ENCODE measurements at regions not wholly inside any gene's neighbourhood (a gene's known extent, or its start where the extent isn't known, plus 50 kb on each side); places are given as distances from the start of the nearest gene placed in this dataset.
A peak's percentile ranks its signal among the peaks of the same experiment; 100 is the strongest.

DNA sequence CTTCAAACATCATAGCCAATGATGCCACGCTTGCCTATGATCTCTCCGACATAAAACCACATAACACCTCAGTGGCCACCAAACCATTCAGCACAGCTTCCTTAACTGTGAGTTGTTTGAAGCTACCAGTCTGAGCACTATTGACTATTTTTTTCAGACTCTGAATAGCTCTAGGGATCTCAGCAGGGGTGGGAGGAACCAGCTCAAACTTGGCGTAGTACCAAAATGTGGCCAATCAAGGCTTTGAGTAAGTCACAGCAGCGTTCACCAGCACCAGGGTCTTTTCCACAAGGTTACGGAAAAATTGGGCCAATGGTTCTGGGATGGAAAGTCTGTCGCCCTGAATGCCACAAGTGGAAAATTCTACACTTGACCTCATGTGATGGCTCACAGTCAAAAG, 70.6 kb downstream of the SMPDL3A start:
- whole genome bisulfite sequencing, 2 donors: 67 to 85% methylated on average over 6 of the region's 6 CpGs
- H3K4me1 ChIP-seq: no peaks in the 10 kb centered on the region
- no peak overlapping the region for H3K4me3 ChIP-seq
- no peaks in the 10 kb centered on the region for H3K36me3 ChIP-seq
- H3K9me3 ChIP-seq: no peaks in the 10 kb centered on the region
- H3K27me3 ChIP-seq: no peaks in the 10 kb centered on the region
- H3K27ac ChIP-seq: no peak overlapping the region
- no peak for DNase-seq (ENCODE audit: low spot score in 2 of 2)
- TF ChIP-seq POLR2A (IDR thresholded peaks at IDR 0.05) (no peak), EP300 (IDR thresholded peaks at IDR 0.05) (no peak)
- TF ChIP-seq, protein P1, sequence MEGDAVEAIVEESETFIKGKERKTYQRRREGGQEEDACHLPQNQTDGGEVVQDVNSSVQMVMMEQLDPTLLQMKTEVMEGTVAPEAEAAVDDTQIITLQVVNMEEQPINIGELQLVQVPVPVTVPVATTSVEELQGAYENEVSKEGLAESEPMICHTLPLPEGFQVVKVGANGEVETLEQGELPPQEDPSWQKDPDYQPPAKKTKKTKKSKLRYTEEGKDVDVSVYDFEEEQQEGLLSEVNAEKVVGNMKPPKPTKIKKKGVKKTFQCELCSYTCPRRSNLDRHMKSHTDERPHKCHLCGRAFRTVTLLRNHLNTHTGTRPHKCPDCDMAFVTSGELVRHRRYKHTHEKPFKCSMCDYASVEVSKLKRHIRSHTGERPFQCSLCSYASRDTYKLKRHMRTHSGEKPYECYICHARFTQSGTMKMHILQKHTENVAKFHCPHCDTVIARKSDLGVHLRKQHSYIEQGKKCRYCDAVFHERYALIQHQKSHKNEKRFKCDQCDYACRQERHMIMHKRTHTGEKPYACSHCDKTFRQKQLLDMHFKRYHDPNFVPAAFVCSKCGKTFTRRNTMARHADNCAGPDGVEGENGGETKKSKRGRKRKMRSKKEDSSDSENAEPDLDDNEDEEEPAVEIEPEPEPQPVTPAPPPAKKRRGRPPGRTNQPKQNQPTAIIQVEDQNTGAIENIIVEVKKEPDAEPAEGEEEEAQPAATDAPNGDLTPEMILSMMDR (IDR thresholded peaks at IDR 0.05): no peak

DNA sequence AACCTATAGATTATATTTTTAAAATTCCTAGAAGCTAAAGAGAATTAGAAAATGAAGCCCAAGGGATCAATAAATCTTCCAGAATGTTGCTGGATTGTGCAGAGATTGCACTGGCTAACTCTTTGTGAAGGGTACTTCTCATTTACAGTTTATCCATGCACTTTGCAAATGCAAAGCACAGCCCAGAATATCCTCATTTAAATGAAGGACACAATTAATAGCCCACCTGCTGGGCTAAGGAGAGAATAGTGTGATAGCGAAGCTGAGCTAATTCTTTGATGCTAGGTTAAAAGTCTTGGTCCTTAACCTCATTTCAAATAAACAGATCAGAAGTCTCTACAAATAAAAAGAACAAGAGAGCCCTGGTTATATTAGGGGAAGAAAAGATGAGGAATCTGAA, 72.5 kb downstream of the SMPDL3A start:
- no peak for TF ChIP-seq POLR2A (IDR thresholded peaks at IDR 0.05)
- TF ChIP-seq, protein P1 (IDR thresholded peaks at IDR 0.05): no peak
- no peak for TF ChIP-seq EP300 (IDR thresholded peaks at IDR 0.05)
- no peaks in the 10 kb centered on the region for H3K36me3 ChIP-seq
- no peak overlapping the region for H3K4me3 ChIP-seq
- no peak overlapping the region for H3K27ac ChIP-seq
- no peaks in the 10 kb centered on the region for H3K9me3 ChIP-seq
- no peak for DNase-seq (ENCODE audit: low spot score in 2 of 2)
- H3K4me1 ChIP-seq: no peaks in the 10 kb centered on the region
- no peaks in the 10 kb centered on the region for H3K27me3 ChIP-seq
- WGBS, 2 donors: 48 to 52% methylated on average over 1 of the region's 1 CpG

DNA sequence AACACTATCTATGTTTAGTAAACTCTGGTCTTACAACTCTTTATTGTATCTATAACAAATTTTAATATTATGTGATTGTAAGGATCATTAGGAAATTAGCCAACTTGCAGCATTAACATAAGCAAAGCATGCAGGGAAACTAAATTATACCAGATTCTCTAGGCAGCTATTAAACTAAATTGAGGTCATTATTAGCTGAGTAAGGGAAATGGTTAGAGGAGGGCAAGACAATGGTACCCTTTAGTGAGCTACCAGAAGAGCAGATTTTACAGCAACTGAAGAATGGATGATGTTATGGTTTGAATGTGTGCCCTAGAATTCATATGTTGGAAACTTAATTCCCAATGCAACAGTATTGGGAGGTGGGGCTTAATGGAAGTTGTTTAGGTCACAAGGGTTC, 79.1 kb downstream of the SMPDL3A start:
- Histone ChIP-seq H3K4me3 (no peak overlapping the region), H3K27ac (no peak overlapping the region), H3K4me1 (no peaks in the 10 kb centered on the region), H3K27me3 (no peaks in the 10 kb centered on the region), H3K9me3 (no peaks in the 10 kb centered on the region), H3K36me3 (no peaks in the 10 kb centered on the region)
- no peak for DNase-seq (ENCODE audit: low spot score in 2 of 2)
- TF ChIP-seq EP300 (IDR thresholded peaks at IDR 0.05): no peak
- TF ChIP-seq, protein P1 (IDR thresholded peaks at IDR 0.05): no peak
- no peak for TF ChIP-seq POLR2A (IDR thresholded peaks at IDR 0.05)

DNA sequence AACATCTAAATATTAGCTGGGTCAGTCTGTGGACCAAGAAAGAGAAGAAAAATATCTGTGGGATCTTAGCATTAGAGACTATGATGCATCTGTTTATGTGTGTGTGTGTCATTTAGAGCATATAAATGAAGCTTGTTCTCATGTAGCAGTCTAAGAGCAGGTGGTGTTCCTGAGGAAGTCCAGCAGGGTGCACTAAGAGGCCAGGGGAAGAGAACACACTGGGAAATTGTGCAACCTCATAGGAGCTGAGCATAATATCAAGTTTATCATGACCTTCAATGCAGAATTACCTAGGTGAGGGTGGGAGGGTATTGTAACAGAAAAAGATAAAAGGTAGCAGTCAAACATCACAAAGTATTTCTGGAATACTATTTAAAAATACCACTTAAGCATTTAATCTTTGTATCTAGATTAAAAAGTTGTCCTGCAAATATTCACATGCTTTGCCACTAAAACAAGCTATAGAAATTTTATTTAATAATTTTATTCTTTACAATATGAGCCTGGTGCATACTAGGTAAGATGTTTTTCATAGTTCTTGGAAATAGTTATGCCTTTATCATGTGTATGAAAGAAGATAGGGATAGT, 80.5 kb downstream of the SMPDL3A start:
- no peak for TF ChIP-seq EP300 (IDR thresholded peaks at IDR 0.05)
- TF ChIP-seq, protein P1 (IDR thresholded peaks at IDR 0.05): peak in 1 of 5 experiments; percentile 25
- Histone ChIP-seq H3K27me3 (no peaks in the 10 kb centered on the region), H3K4me3 (no peak overlapping the region), H3K36me3 (no peaks in the 10 kb centered on the region), H3K9me3 (no peaks in the 10 kb centered on the region), H3K27ac (no peak overlapping the region), H3K4me1 (no peaks in the 10 kb centered on the region)
- DNase-seq (ENCODE audit: low spot score in 2 of 2): no peak

DNA sequence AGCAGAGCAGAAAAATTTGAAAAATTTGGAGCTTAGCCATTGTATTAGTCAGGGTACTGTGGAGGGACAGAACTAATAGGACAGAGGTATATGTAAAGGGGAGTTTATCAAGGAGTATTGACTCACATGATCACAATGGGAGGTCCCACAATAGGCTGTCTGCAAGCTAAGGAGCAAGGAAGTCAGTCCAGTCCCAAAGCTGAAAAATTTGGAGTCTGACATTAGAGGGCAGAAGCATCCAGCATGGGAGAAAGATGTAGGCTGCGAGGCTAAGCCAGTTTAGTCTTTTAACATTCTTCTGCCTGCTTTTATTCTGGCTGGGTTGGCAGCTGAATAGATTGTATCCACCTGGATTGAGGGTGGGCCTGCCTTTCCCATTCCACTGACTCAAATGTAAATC, 82.0 kb downstream of the SMPDL3A start:
- no peak for DNase-seq (ENCODE audit: low spot score in 2 of 2)
- TF ChIP-seq EP300 (IDR thresholded peaks at IDR 0.05) (no peak), POLR2A (IDR thresholded peaks at IDR 0.05) (no peak)
- TF ChIP-seq, protein P1 (IDR thresholded peaks at IDR 0.05): no peak
- WGBS, 2 donors: 87 to 100% methylated on average over 1 of the region's 1 CpG
- Histone ChIP-seq H3K27ac (no peak overlapping the region), H3K36me3 (no peaks in the 10 kb centered on the region), H3K27me3 (no peaks in the 10 kb centered on the region), H3K9me3 (no peaks in the 10 kb centered on the region), H3K4me3 (no peak overlapping the region), H3K4me1 (no peaks in the 10 kb centered on the region)

Data from tibial nerve (tissue), 4 donors.